Heart left ventricle (tissue), 16 donors: ENCODE measurements at regions not wholly inside any gene's neighbourhood (a gene's known extent, or its start where the extent isn't known, plus 50 kb on each side); places are given as distances from the start of the nearest gene placed in this dataset.
"Not testable (repeated sequence)": the region's sequence is repeated elsewhere in the genome, so short reads cannot be mapped to it uniquely, and the experiment has no call there.

Source experiments
- ATAC-seq, 4 donors: fragments of 200-7000 bp; cut with Tn5 transposase; one replicate each; pipeline ENCODE4 v1.9.1; 2020 to 2022; ENCODE audit warnings: moderate library complexity in 4 of 4, mild to moderate bottlenecking in 3 of 4, moderate number of reproducible peaks in 1 of 4
- DNase-seq, 5 donors: peaks; one replicate each; pipeline ENCODE4 v3.0.0-alpha.2; 2020
- H3K27ac ChIP-seq, 12 donors: fragments of 200-600 bp; sonication (generic) in 4 of 12; one replicate each; pipeline versions ENCODE4 v1.5.0 to v1.8.0; 2016 to 2022; ENCODE audit warnings: mild to moderate bottlenecking in 2 of 12
- H3K27me3 ChIP-seq, 9 donors: fragments of 200-600 bp; sonication (generic) in 2 of 9; one replicate each; pipeline versions ENCODE4 v1.5.1 to v1.8.0; 2016 to 2022; ENCODE audit warnings: mild to moderate bottlenecking in 3 of 9
- H3K36me3 ChIP-seq, 9 donors: fragments of 200-600 bp; sonication (generic) in 2 of 9; one replicate each; pipeline versions ENCODE4 v1.5.0 to v1.8.0; 2018 to 2022; ENCODE audit warnings: mild to moderate bottlenecking in 2 of 9
- H3K4me1 ChIP-seq, 12 donors: fragments of 200-600 bp; sonication (generic) in 4 of 12; one replicate each; pipeline versions ENCODE4 v1.5.0 to v1.8.0; 2016 to 2022; ENCODE audit warnings: mild to moderate bottlenecking in 3 of 12
- H3K4me3 ChIP-seq, 12 donors: fragments of 200-600 bp; sonication (generic) in 4 of 12; one replicate each; pipeline versions ENCODE4 v1.5.0 to v1.8.0; 2017 to 2022; ENCODE audit warnings: mild to moderate bottlenecking in 9 of 12, moderate library complexity in 4 of 12
- H3K9me3 ChIP-seq, 12 donors: fragments of 200-600 bp; sonication (generic) in 4 of 12; one replicate each; pipeline versions ENCODE4 v1.5.0 to v1.8.0; 2016 to 2022; ENCODE audit warnings: mild to moderate bottlenecking in 1 of 12
- POLR2A ChIP-seq, 2 donors: fragments of 450-650 bp; IDR thresholded peaks; one replicate each; pipeline ENCODE4 v1.6.1; 2017; ENCODE audit warnings: antibody characterized with exemption in 2 of 2, mild to moderate bottlenecking in 2 of 2, moderate library complexity in 2 of 2
- WGBS, 4 donors: extraction: QIAGEN DNeasy Blood & Tissue Kit in 2 of 4; methylation state at CpG; one replicate each; pipeline versions ENCODE4 v1.1.5 to v1.1.7; 2013 to 2018; 5-methylcytosine and 5-hydroxymethylcytosine counted together
- intact Hi-C, 10 donors: fragments of 100-400 bp; cut with DNase I; formaldehyde crosslinking; loops; one replicate each; pipeline versions ENCODE4 v1.11.1 to v1.14.2; 2022
- TF ChIP-seq, protein P1 (sequence below), 12 donors: fragments of 200-600 bp; sonication (generic) in 4 of 12; IDR thresholded peaks; one replicate each; pipeline versions ENCODE4 v1.5.0 to v1.8.0; 2018 to 2022; ENCODE audit warnings: antibody characterized with exemption in 12 of 12, mild to moderate bottlenecking in 5 of 12
- donor health status: ischemic (EF 13 %, LVEDD 7.1; RV severe dilation, severe dysfunction).
- donor health status: healthy with polysubstance abuse.
- donor health status: DM: no; HTN: yes; CAD: no.
- donor health status: DM: no; HTN: no; CAD: no.
- donor health status: ischemic (EF 25% LVEDD 6.9; RV normal size, moderate dysfunction).
- donor health status: ischemic (EF 25% LVEDD 5.7; RV mildly dilated, moderate dysfunction).
- donor health status: healthy.
- donor health status: DM: yes; HTN: yes; CAD: no.
- donor health status: ischemic (EF 35%, LVEDD 5.7; RV mildly dilated, moderate dysfunction).
- donor health status: nonischemic (EF 11% LVEDD 7.7; RV severe dilation, severe dysfunction).
- donor health status: DM: yes; HTN: yes; CAD: no.
- donor health status: PGD.
- donor health status: ischemic (EF 29% LVEDD 5.4; RV normal size, mild dysfunction).
- donor health status: nonischemic (EF 23%, LVEDD 6.1; RV moderate dilation, normal function).

DNA sequence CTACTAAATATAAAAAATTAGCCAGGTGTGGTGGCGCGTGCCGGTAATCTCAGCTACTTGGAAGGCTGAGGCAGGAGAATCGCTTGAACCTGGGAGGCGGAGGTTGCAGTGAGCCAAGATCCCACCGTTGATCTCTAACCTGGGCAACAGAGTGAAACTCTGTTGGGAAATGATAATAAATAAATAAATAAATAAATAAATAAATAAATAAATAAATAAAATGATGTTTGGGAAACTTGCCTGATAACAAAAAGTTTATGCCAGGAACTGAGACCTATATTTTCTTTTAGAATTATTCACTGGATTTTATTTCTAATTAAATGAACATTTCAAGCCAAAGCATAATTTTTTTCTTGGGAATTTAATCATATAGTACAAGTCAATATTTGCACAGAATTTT lies 189.3 kb upstream of the CTNND2 start:
- ATAC-seq = no peak
- TF ChIP-seq, protein P1, sequence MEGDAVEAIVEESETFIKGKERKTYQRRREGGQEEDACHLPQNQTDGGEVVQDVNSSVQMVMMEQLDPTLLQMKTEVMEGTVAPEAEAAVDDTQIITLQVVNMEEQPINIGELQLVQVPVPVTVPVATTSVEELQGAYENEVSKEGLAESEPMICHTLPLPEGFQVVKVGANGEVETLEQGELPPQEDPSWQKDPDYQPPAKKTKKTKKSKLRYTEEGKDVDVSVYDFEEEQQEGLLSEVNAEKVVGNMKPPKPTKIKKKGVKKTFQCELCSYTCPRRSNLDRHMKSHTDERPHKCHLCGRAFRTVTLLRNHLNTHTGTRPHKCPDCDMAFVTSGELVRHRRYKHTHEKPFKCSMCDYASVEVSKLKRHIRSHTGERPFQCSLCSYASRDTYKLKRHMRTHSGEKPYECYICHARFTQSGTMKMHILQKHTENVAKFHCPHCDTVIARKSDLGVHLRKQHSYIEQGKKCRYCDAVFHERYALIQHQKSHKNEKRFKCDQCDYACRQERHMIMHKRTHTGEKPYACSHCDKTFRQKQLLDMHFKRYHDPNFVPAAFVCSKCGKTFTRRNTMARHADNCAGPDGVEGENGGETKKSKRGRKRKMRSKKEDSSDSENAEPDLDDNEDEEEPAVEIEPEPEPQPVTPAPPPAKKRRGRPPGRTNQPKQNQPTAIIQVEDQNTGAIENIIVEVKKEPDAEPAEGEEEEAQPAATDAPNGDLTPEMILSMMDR (IDR thresholded peaks at IDR 0.05) = no peak
- no peak for TF ChIP-seq POLR2A (IDR thresholded peaks at IDR 0.05)
- no peak overlapping the region for H3K4me3 ChIP-seq
- DNase-seq = no peak
- no peaks in the 10 kb centered on the region for H3K36me3 ChIP-seq
- H3K4me1 ChIP-seq = no peaks in the 10 kb centered on the region
- intact Hi-C loops = no loop called here
- H3K27me3 ChIP-seq = no peaks in the 10 kb centered on the region
- 95 to 98% (median 96%) methylated on average over 6 of the region's 6 CpGs for WGBS, 4 donors
- H3K9me3 ChIP-seq = peaks cover 0 to 11% (median 0%) of the 10 kb centered on the region in 12 donors
- H3K27ac ChIP-seq = no peak overlapping the region

- H3K4me1 ChIP-seq = no peaks in the 10 kb centered on the region
- no peak overlapping the region for H3K27ac ChIP-seq
- H3K4me3 ChIP-seq = no peak overlapping the region
- no peaks in the 10 kb centered on the region for H3K36me3 ChIP-seq
- intact Hi-C loops = no loop called here
- H3K27me3 ChIP-seq = no peaks in the 10 kb centered on the region
- ATAC-seq = no peak
- no peak for DNase-seq
- 35 to 54% (median 48%) methylated on average over 1 of the region's 1 CpG for WGBS, 4 donors
- H3K9me3 ChIP-seq = peaks cover 0 to 26% (median 9%) of the 10 kb centered on the region in 12 donors
- no peak for TF ChIP-seq POLR2A (IDR thresholded peaks at IDR 0.05)
- TF ChIP-seq, protein P1 (IDR thresholded peaks at IDR 0.05) = no peak
Observed at GRCh38 chr5:12080761-12081160, 176.5 kb upstream of the CTNND2 start.

DNA sequence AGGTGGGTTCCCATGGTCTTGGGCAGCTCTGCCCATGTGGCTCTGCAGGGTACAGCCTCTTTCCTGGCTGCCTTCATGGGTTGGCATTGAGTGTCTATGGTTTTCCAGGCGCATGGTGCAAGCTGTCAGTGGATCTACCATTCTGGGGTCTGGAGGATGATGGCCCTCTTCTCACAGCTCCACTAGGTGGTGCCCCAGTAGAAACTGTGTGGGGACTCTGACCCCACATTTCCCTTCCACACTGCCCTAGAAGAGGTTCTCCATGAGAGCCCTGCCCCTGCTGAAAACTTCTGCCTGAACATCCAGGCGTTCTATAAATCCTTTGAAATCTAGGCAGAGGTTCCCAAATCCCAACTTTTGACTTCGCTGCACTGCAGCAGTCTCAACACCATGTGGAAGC lies 174.0 kb upstream of the CTNND2 start:
- peaks cover 0 to 18% (median 9%) of the 10 kb centered on the region in 12 donors for H3K9me3 ChIP-seq
- H3K27me3 ChIP-seq, intact Hi-C loops, DNase-seq, ATAC-seq, H3K4me3 ChIP-seq, H3K4me1 ChIP-seq, H3K27ac ChIP-seq, H3K36me3 ChIP-seq: not testable (repeated sequence)
- 75 to 86% (median 79%) methylated on average over 3 of the region's 3 CpGs for WGBS, 4 donors

DNA sequence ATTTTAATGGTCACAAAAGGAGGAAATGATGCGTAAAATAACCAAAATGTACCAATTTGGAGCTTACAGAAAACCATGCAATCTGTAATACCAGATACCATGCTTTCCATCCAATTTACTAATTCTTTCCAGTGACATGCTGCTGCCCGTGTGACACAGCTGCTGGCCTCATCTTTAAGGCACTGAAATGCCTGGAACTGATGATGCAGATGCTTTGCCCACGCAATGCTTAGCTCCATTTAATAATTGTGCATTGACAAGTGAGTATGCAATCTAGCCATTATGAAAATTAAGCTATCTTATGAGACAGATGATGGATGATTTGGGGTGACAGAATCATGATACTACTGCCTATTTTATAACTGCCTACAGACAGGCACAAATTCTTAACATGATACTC lies 169.2 kb upstream of the CTNND2 start:
- Histone ChIP-seq H3K4me1 (no peaks in the 10 kb centered on the region), H3K27me3 (no peaks in the 10 kb centered on the region), H3K36me3 (no peaks in the 10 kb centered on the region), H3K4me3 (no peak overlapping the region), H3K27ac (no peak overlapping the region), H3K9me3 (no peaks in the 10 kb centered on the region)
- TF ChIP-seq, protein P1 (IDR thresholded peaks at IDR 0.05) = no peak
- TF ChIP-seq POLR2A (IDR thresholded peaks at IDR 0.05) = no peak
- WGBS, 4 donors = 45 to 80% (median 50%) methylated on average over 3 of the region's 3 CpGs
- ATAC-seq (no peak), DNase-seq (no peak)
- intact Hi-C loops = no loop called here

GRCh38 chr5:12072441-12072840 lies 168.2 kb upstream of the CTNND2 start:
- no peaks in the 10 kb centered on the region for H3K27me3 ChIP-seq
- H3K36me3 ChIP-seq = no peaks in the 10 kb centered on the region
- no peak overlapping the region for H3K4me3 ChIP-seq
- no peak for DNase-seq
- H3K27ac ChIP-seq = no peak overlapping the region
- no peaks in the 10 kb centered on the region for H3K4me1 ChIP-seq
- intact Hi-C loops = no loop called here
- H3K9me3 ChIP-seq = no peaks in the 10 kb centered on the region
- TF ChIP-seq, protein P1 (IDR thresholded peaks at IDR 0.05) = no peak
- TF ChIP-seq POLR2A (IDR thresholded peaks at IDR 0.05) = no peak
- WGBS, 4 donors = 53 to 56% (median 55%) methylated on average over 5 of the region's 5 CpGs
- ATAC-seq = no peak
